Heart left ventricle (tissue), 13 donors: ENCODE measurements at regions not wholly inside any gene's neighbourhood (a gene's known extent, or its start where the extent isn't known, plus 50 kb on each side); places are given as distances from the start of the nearest gene placed in this dataset.

ENCODE experiments used
- CTCF ChIP-seq, 12 donors: fragments of 200-600 bp; sonication (generic) in 4 of 12; IDR thresholded peaks; one replicate each; pipeline versions ENCODE4 v1.5.0 to v1.8.0; 2018 to 2022; ENCODE audit warnings: antibody characterized with exemption in 12 of 12, mild to moderate bottlenecking in 5 of 12
- POLR2A ChIP-seq, 2 donors: fragments of 450-650 bp; IDR thresholded peaks; one replicate each; pipeline ENCODE4 v1.6.1; 2017; ENCODE audit warnings: antibody characterized with exemption in 2 of 2, mild to moderate bottlenecking in 2 of 2, moderate library complexity in 2 of 2
- donor health status: ischemic (EF 13 %, LVEDD 7.1; RV severe dilation, severe dysfunction).
- donor health status: DM: no; HTN: yes; CAD: no.
- donor health status: DM: no; HTN: no; CAD: no.
- donor health status: ischemic (EF 25% LVEDD 6.9; RV normal size, moderate dysfunction).
- donor health status: ischemic (EF 25% LVEDD 5.7; RV mildly dilated, moderate dysfunction).
- donor health status: ischemic (EF 35%, LVEDD 5.7; RV mildly dilated, moderate dysfunction).
- donor health status: nonischemic (EF 11% LVEDD 7.7; RV severe dilation, severe dysfunction).
- donor health status: DM: yes; HTN: yes; CAD: no.
- donor health status: PGD.
- donor health status: ischemic (EF 29% LVEDD 5.4; RV normal size, mild dysfunction).
- donor health status: nonischemic (EF 23%, LVEDD 6.1; RV moderate dilation, normal function).

DNA sequence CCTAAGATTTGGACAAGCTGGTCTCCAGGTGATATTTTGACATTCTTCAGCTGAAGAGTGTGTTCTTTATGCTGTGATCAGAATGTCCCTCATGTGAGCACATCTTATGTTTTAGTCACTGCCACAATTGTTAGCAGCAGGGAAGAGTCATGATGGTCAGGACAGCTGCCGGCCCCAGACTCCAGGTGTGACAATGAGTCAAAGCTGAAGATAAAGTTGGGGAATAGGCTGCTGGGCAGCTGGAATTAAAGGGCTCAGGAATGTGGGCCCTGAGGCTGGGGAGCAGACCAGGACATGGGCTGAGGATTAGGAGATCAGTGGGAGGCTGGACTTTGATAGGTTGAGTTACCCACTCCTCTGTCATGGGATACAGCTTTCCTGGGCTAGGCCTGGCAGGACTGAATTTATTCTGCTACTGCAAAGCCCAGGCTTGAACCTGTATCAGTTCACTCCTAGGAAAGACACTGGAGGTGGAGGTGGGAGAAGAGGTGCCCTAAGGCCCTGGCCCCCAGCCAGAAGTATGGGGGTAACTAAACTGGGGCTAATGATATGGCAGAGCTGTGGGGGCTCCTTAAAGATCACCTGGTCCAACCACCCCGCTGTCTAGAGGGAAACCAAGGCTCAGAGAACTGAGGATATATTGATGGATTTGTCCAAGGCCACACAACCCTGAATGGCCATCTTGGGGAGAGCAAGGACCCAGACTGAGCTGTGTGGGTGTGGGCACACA, 119.5 kb downstream of the PJA1 start:
- TF ChIP-seq CTCF (IDR thresholded peaks at IDR 0.05) (no peak), POLR2A (IDR thresholded peaks at IDR 0.05) (no peak)
